NOMO-1 (cell line): ENCODE measurements at regions not wholly inside any gene's neighbourhood (a gene's known extent, or its start where the extent isn't known, plus 50 kb on each side); places are given as distances from the start of the nearest gene placed in this dataset.

Experiments
- DNase-seq, 2 experiments: peaks; one replicate each; lab custom pipeline; 2025; ENCODE audit not compliant: unreplicated experiment in 2 of 2; lab: John Stamatoyannopoulos, UW

DNA sequence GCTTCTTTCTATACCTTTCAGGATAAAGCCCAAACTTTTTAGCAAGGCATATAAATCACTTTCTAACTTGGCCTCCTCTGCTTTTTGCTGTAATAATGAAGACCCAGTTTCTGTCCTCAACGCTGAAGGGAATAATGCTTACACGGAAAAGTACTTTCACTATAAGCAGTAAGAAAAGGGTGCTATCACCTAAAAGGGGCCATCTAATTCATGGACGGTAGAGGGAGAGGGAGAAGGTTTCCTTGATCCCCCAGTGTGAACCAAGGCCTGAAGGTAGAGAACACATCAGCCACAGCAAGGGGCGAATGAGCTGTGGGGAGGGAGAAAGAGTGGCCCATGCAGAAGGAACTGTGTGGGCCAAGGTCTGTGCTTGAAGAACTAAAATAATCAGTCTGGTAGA is 417.7 kb upstream of the CLINT1 start:
- no peak for DNase-seq

DNA sequence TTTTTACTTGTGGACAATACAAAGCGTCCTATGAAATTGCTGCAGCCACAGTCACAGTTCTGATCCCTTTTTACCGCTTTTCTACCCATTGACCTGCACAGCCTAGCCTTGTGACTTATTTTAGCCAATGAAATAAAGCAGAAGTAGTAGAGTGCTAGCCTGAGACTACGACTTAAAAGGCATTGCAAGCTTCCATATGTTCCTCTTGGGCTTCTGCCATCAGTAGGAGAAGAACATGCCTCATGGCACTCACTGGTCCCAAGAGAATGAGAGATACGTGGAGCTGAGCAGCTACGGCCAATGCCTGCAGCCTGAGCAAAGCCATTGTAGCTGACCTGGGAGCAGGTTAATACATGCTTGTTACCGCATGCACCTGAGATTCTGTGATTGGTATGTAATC is 416.6 kb upstream of the CLINT1 start:
- no peak for DNase-seq

DNA sequence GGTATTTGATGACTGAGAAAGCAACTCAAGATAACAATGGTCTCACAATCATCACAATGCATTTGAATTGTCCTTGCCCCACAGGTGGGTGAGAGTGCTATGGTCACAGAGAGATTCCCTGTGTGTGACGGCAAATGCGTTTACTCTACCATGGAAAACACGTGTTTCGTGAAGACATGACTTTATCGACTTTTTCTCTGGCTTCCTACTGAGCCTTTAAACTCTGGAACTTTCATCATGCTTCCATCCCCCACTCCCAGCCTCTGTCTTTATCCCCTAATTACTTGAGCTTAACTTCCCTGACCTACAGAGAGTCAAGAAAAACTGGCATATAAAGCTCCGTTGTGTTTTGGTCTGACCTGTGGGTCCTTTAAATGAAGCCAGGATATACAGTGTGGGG is 414.1 kb upstream of the CLINT1 start:
- DNase-seq, result no peak

DNA sequence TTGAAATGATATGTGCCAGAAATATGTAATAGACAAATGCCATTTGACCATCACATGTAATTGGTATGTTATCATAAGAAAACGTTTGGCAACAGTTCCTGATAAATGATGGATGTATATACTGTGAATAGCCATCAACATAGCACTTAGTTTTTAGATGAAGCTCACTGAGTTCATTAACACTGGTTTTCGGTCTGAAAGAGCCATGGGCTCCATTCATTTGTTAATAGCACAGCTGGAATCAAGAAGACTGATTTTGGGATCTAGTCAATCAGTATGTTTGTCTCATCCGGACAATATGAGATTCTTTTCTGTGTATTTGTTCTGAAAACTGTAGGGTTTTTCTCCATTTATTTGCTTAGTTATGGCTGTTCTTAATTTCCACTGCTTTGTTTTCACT is 413.5 kb upstream of the CLINT1 start:
- no peak for DNase-seq

DNA sequence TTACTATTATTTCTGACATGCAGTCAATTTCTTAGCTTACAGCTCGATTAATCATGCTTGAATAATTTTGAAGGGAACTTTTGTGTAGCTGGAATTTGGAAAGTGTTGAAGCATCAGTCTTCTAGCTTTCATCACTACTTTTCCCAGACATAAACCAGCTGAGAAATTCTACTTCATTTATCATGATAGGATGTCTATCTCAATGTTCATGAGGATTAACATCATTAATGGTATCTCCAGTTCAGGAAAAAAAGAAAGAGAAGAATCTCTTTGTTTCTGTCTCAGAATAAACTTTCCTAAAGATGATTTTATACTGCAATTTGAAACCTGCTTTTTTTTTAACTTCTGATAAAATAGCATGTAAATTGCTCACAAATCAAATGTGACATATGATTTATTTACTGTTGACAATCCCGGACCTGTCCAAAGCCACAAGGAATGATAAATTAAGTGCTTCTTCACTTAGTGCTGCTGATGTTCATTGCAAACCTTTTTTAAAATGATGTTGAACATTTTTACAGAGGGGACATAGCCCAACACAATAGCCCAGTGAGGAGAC is 412.1 kb upstream of the CLINT1 start:
- no peak for DNase-seq

DNA sequence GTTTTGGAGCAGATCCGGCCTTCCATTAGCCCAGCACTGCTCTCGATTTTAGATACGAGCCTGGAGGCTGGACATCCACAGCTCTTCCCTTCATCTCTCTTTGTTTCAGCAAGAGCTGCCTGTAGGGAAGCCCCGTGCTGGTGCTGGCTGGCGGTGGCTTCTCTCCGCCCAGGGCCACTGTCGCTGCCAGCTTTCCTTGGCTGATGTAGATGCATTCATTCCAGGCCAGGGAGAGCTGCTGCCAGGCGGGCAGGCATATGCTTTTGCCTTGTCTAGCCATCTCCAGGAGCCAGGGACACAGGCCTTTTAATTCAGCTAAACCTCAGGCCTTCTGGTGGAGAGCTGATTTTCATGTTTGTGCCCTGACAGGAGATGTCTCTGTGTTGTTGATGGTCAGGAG is 409.3 kb upstream of the CLINT1 start:
- no peak for DNase-seq

DNA sequence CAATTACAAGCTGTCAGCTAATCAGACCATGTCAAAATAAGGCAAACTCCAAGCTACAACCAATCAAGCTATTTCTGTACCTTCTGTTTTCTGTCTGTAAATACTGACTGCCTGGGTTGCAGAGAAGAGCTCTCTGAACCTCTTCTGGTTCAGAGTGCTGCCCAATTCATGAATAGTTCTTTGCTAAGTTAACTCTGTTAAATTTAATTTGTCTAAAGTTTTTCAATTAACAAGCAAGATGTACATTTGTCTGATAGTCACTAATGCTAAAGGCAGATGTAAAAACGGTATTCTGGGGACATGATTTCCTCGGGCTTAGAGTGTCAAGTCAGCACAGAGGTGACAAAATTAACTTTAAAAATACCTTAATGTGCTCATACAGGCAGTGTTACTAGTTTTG is 408.3 kb upstream of the CLINT1 start:
- no peak for DNase-seq

DNA sequence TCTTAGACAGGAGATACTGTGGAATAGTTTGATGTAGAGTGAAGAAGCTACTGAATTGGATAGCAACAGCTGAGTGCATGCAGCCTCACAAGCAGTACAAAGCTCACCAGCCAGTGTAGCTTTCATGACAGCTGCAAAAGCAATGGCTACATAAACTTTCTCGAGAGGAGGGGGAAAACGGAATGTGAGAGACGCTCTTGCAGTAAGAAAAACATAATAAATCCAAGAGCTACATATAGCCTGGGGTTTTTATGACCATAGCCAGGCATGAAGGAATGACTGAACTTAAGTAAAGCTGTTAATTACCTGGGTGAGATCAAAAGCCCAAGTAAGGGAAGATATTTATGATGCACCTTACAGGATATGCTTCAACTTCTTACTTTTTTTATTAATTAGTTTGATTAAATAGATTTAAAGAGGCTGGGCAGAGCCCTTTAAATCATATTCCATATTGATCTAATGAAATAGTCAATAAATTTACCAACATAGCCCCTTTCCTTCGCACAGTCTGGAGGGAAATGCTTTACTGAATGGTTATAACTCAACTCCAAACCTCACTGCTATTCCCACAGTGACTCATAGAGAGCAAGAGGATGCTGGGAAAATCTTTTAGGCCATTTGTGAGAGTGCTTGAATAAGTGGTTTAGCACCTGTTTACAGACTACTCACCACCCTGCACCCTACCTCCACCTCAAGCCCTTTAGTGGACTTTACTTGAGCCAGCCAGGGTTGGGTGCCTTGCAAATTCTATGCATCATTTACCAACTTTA is 407.2 kb upstream of the CLINT1 start:
- DNase-seq, result no peak

DNA sequence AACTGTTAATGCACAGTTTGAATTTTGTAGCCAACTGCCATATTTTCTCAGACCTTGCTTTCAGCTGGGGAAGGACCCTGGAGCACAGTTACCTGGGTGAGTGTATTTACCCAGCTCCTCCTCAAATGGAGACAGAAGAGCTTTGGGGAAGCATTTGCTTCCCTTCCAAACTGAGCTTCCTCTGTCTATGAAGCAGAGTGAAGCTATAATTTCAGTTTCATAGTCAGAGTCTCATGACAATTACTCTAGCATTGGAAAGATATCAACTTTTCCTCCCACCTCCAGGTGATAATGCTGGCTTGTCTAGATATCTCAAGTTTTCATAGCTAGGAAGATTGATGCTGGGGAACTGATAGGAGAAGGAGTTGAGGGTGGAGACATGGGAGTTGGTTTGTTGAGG is 406.4 kb upstream of the CLINT1 start:
- DNase-seq, result no peak

DNA sequence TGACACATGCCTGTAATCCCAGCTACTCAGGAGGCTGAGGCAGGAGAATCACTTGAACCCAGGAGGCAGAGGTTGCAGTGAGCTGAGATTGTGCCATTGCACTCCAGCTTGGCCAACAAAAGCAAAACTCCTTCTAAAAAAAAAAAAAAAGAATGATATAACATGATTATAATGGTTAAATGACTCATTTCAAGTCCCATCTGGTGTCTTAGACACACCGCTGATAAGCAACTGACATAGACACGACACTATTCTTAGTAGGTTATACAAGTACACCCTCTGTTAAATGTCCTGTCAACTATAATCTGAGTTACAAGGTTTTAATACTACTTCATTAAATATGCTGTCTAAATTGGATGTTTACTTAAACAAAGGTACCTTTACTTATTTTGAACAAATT is 405.3 kb upstream of the CLINT1 start:
- DNase-seq, result no peak

DNA sequence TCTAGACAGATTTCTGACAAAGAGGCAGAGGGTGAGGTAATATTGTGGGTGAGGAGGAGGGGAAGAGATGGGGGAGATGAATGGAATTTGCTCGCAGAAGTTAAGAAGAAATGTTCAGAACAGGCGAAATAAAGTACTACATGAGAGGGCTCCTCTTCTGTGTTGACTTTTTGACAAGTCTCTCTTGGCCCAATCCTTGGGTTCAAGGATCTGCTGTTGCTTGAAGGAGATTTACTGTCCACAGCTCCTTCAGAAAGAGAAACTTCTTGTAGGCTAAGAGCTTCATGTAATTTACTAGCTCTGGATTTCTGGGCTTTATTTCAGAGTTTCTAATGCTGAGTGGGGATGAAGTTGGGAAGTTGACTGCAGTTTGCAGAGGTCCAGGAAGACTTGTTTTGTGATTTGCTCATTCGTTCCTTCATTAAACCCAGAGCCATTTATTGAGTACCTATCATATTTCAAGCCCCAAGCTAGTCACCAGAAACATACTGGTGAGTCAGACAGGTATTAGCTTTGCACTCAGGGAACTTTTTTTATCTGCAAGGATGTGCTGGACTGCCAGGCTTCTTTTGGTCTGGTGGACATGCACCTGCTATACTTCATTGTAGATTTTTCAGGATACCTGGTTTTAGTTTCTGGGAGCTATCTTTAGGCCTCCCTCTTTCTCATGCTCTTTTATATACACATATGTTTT is 402.9 kb upstream of the CLINT1 start:
- no peak for DNase-seq

DNA sequence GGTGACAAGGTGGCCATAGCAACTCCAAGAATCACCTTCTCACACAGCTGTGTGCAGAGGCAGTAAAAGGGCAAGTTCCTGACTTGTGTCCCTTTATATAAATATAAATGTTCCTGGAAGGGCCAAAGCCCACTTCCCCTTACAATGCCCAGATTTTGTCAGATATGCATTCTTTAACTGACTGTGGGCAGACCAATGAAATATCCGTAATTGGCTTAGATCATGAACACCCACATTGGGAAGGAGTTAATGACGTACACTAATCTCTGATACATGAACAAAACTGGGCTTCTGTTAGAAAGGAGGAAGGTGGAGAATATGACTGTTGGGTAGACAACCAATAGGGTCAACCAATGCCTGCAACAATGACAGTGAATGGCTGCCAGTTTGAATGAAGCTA is 397.2 kb upstream of the CLINT1 start:
- DNase-seq, result no peak

DNA sequence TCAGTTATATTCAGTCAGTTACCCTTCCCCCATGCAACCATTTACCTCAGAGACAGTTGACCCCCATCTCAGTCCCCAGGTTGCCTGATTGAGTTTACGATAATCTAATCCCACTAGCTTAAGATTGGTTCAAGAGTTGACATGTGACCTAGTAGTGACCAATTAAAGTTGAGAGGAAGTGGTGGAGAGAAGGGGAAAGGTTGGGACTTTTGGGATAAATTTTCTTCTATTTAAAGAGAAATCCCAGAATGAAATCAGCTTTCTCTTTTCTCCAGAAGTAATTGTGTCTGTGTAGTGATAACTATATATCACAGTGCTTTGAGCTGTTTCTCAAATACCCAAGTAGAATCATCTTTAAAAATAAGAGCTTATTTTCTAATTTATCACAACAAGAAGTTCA is 396.7 kb upstream of the CLINT1 start:
- DNase-seq, result no peak

DNA sequence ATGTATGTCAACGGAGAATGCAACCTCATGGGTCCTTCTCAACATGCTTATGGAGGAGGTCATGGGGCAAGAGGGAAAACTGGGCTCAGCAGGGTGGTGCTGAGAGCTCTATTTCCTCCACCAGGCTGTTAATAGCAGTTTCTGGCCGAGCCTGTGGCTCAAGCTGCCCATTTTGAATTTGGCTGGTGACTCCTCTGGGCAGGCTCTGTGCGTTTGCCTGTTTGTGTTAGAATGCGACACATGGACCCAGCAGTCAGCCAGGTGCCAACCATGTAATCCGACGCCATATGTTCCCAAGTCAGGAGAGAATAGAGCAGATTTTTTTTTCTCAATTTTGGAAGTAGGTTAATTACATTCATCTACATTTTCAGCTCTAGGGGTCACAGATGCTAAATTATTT is 387.7 kb upstream of the CLINT1 start:
- DNase-seq, result no peak

DNA sequence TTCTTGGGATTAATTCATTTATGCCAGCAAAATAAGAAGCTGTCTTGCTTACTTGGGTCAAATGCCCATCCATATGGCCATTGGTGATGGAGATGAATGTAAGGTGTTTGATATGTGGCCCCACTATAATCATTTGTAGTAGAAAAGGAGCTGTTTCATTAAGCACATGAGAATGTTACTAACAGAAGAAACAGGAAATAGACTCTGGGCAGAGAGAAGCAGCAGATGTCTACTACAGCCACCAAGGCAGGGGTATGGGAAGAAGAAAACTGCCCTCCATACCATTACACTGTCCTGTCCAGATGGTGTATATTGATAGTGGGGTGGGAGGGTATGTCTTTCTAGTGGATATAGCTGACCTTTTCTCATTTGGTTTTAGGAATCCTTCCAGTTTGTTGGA is 386.6 kb upstream of the CLINT1 start:
- DNase-seq, result no peak

DNA sequence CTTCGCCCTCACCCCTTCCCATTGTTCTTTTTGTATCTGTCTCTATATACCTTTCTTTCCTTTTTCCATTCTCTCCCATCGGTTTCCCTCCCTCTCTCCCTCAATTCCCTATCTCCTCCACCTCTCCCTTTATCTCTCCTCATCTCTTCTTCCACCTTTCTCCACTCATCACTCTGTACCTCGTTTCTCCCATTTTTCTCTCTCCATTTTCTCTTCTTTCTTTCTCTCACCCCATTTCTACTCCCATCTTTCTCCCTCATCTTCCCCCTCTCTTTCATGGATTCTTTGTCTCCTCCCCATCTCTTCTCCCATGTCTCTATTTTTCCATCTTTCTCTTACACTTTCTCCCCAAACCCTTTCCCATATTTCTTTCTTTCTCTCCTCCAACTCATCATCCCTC is 385.9 kb upstream of the CLINT1 start:
- no peak for DNase-seq

DNA sequence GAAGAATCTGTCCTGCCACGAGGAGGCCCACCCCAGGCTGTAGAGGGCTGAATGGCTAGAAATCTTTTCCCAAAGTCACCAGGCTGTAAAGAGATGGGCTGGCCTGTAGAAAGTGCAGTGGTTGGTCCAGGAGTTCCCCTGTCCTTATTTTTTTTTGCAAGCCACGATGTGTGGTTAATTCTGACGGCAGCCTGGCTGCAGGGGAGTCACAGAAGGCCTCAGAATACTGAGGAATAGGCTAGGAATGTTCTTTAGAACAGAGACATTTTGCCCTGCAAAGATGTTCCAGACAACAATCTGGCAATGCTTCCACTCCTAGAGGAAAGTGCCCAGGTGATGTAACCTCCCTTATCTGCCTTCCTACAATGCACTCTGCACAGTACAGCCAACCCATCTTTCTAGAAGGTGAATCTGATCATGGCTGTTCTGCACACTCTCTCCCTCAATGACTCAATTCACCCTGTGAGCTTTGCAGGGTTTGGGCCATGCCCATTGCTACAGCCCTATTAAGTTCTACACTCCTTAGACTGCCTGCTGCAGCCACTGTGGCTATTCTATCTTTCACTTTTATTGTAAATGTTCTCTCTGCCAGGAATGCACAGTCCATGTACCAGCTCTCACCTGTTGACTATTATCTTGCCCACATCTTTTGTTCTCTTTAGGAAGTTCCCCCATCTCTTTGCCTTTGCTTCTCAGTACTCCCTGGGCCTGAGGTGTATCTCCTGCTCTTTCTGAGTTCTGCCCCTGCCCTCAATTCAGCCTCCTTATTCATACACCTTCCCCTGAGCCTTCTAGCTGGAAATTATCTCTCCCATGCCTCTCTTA is 377.8 kb upstream of the CLINT1 start:
- no peak for DNase-seq

DNA sequence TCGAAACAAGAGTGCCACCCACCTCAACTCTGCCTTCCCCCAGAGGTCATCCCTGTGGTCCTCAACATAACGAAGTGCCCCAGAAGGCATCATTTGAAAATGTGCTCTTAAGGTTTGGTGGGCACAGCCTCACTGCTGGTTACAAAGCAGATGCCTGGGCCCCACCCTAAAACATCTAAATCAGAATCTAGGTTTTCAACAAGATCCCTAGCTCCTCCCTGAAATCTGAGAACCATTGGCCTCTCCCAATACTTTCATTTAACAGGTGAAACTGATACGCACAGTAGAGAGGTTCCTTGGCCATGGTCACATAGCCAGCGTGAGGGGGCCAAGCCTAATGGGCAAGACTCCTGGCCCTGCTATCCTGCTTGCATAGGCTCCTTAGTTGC is 376.2 kb upstream of the CLINT1 start:
- no peak for DNase-seq

DNA sequence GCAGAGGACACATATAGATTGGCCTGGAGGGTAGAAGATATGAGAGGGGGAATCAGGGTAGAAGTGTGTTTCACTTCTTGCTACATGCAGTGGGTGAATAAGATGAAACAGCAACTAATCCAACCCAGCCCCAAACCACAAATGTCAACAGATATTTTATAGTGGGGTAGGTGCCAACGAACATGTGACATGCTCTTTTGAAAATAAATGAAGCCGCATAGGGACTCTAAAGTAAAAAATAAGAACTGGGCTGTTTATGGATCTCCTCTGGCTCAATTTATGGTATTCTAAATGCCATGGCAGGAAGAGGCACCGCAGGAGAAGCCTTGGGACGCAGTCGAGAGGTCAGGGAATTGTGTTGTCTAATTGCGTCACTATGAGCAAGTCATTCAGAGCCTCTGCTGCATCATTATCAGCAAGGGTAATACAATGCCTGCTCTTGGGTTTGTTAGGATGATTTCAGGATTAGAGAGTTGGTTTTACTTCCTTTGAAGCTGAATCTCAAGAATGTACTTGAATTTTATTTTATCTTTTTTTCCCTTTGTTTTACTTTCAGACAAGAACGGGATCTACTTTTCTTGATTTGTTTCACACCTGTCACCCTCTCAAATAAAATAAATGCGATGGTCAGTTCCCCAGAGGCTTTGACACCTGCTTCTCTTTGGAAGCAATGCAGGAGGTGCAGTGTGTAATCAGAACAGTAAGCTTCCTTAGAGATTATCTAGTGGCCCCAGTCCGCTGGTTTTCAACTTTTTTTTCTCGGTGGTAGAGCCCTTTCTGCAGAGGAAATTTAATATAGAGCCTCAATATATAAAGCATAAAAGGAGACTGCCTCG is 375.6 kb upstream of the CLINT1 start:
- DNase-seq, result peak; percentile 61 to 85

DNA sequence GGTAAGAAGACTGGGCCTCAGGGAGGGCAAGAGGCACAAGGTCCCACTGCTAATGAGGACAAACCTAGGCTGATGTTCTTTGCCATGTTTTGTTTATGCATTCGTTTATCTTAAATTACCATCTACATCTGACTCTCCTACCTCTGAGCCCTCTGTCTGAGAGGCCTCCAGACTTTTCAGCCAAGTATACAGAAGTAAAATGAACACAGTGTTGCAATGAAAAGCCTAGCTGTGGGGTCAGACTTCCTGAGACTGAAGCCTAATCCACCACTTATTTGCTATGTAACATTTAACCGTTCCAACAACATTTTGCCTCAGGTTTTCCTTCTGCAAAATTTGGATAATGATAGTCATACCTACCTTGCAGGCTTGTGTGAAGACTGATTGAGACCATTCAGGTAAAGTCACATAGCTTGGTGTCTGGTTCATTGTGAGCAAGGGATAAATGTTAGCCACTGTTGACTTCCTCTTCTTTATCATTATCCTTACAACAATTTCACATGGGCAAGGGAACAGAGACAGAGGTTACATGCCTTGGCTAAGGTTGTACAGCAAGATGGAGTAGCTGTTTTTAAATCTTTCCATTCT is 374.9 kb upstream of the CLINT1 start:
- DNase-seq, result peak; percentile 52 to 78
